ENCODE measurements at regions not wholly inside any gene's neighbourhood (a gene's known extent, or its start where the extent isn't known, plus 50 kb on each side); places are given as distances from the start of the nearest gene placed in this dataset.

GRCh38 chr14:101252443-101253214, 308.7 kb upstream of the DIO3 start:
- RAD21 ChIA-PET (ENCODE audit: low non-redundant PET in 1 of 2, low total read pairs in 2 of 2, uncharacterized antibody in 2 of 2, unreplicated experiment in 2 of 2), result no interaction called here

GRCh38 chr14:101253948-101254347, 307.3 kb upstream of the DIO3 start:
- Histone ChIP-seq H4K20me1 (ENCODE audit: insufficient read depth) (no peaks in the 10 kb centered on the region), H3K79me2 (ENCODE audit: insufficient read depth, low read length) (no peaks in the 10 kb centered on the region), H3K9me2 (ENCODE audit: insufficient read depth) (no peaks in the 10 kb centered on the region), H3K9ac (ENCODE audit: low read length) (no peak overlapping the region), H3K36me3 (ENCODE audit: control insufficient read depth in 1 of 2, insufficient read depth in 2 of 2, low read length in 2 of 2) (no peaks in the 10 kb centered on the region), H3K27ac (ENCODE audit: low read depth, low read length) (no peak overlapping the region), H3K9me3 (ENCODE audit: control insufficient read depth in 1 of 2, insufficient read depth in 1 of 2, low read depth in 1 of 2, low read length in 2 of 2) (no peaks in the 10 kb centered on the region), H3K27me3 (ENCODE audit: insufficient read depth, low read length) (peaks cover 3% of the 10 kb centered on the region; the same call in 1 of the 2 replicates), H3K4me1 (ENCODE audit: control insufficient read depth in 1 of 2, insufficient read depth in 2 of 2, low read length in 2 of 2) (no peaks in the 10 kb centered on the region), H3K4me2 (ENCODE audit: low read length) (no peak overlapping the region), H2AFZ (ENCODE audit: low read depth, low read length, poor library complexity, severe bottlenecking) (no peak overlapping the region), H3K4me3 (replicated peaks in 1 of 2; ENCODE audit: low read depth in 1 of 2, low read length in 2 of 2) (no peak overlapping the region)
- DNase-seq (ENCODE audit: low read depth, low spot score), result no peak
- no peak for ATAC-seq
- BruUV-seq (replicated peaks), result no TSS peak
- CTCF ChIA-PET, result no interaction called here
- POLR2A ChIA-PET, result no interaction called here
- RAD21 ChIA-PET (ENCODE audit: low non-redundant PET in 1 of 2, low total read pairs in 2 of 2, uncharacterized antibody in 2 of 2, unreplicated experiment in 2 of 2), result no interaction called here
- intact Hi-C loops (cut with micrococcal nuclease), result no loop called here
- TF ChIP-seq REST (IDR thresholded peaks at IDR 0.05; ENCODE audit: low read depth) (no peak), YY1 (IDR thresholded peaks at IDR 0.05; ENCODE audit: extremely low read depth, insufficient replicate concordance, low read depth, low read length) (no peak), ATF3 (IDR thresholded peaks at IDR 0.05) (no peak)

More at GRCh38 chr14:101252443-101253214, 308.7 kb upstream of the DIO3 start:
- DNase-seq (ENCODE audit: low read depth, low spot score) (no peak), ATAC-seq (no peak)
- ChIA-PET POLR2A (no interaction called here), CTCF (no interaction called here)
- TF ChIP-seq POLR2A (IDR thresholded peaks at IDR 0.05; ENCODE audit: borderline replicate concordance, extremely low read depth, insufficient read depth, insufficient read length), result no peak
- TF ChIP-seq FOSL1 (IDR thresholded peaks at IDR 0.05; ENCODE audit: low read depth), result no peak
- TF ChIP-seq ELF1 (IDR thresholded peaks at IDR 0.05; ENCODE audit: borderline replicate concordance, low read depth), result no peak
- no peak for TF ChIP-seq TCF7L2 (IDR thresholded peaks at IDR 0.05; ENCODE audit: borderline replicate concordance, extremely low read depth, insufficient read depth, insufficient read length)
- Histone ChIP-seq H3K9ac (ENCODE audit: low read length) (no peak overlapping the region), H3K4me3 (replicated peaks in 1 of 2; ENCODE audit: low read depth in 1 of 2, low read length in 2 of 2) (no peak overlapping the region), H3K79me2 (ENCODE audit: insufficient read depth, low read length) (no peaks in the 10 kb centered on the region), H3K27me3 (ENCODE audit: insufficient read depth, low read length) (peaks cover 3% of the 10 kb centered on the region; the same call in 1 of the 2 replicates), H2AFZ (ENCODE audit: low read depth, low read length, poor library complexity, severe bottlenecking) (no peak overlapping the region), H4K20me1 (ENCODE audit: insufficient read depth) (no peaks in the 10 kb centered on the region), H3K4me2 (ENCODE audit: low read length) (no peak overlapping the region), H3K4me1 (ENCODE audit: control insufficient read depth in 1 of 2, insufficient read depth in 2 of 2, low read length in 2 of 2) (no peaks in the 10 kb centered on the region), H3K27ac (ENCODE audit: low read depth, low read length) (no peak overlapping the region), H3K36me3 (ENCODE audit: control insufficient read depth in 1 of 2, insufficient read depth in 2 of 2, low read length in 2 of 2) (no peaks in the 10 kb centered on the region), H3K9me2 (ENCODE audit: insufficient read depth) (no peaks in the 10 kb centered on the region), H3K9me3 (ENCODE audit: control insufficient read depth in 1 of 2, insufficient read depth in 1 of 2, low read depth in 1 of 2, low read length in 2 of 2) (no peaks in the 10 kb centered on the region)
- intact Hi-C loops (cut with micrococcal nuclease), result no loop called here
- BruUV-seq (replicated peaks), result no TSS peak
